SJCRH30 (cell line): ENCODE measurements at regions not wholly inside any gene's neighbourhood (a gene's known extent, or its start where the extent isn't known, plus 50 kb on each side); places are given as distances from the start of the nearest gene placed in this dataset.
A peak's percentile ranks its signal among the peaks of the same experiment; 100 is the strongest.

ENCODE experiments used
- DNase-seq, 2 experiments: peaks; one replicate each; pipeline ENCODE4 v3.0.0-alpha.2; 2015 to 2020
- H3K27ac ChIP-seq: fragments of 250-450 bp; sonication (Bioruptor Pico); 2 replicates; pipeline ENCODE4 v1.5.1; 2020; ENCODE audit warnings: mild to moderate bottlenecking, moderate library complexity
- H3K27me3 ChIP-seq: fragments of 250-450 bp; sonication (Bioruptor Pico); 2 replicates; pipeline ENCODE4 v1.5.1; 2020; ENCODE audit warnings: mild to moderate bottlenecking, moderate library complexity
- H3K36me3 ChIP-seq: fragments of 250-450 bp; sonication (Bioruptor Pico); 2 replicates; pipeline ENCODE4 v1.5.1; 2020; ENCODE audit warnings: mild to moderate bottlenecking, moderate library complexity
- H3K4me1 ChIP-seq: fragments of 250-450 bp; sonication (Bioruptor Pico); 2 replicates; pipeline ENCODE4 v1.5.1; 2020; ENCODE audit warnings: mild to moderate bottlenecking, moderate library complexity
- H3K4me3 ChIP-seq: fragments of 250-450 bp; sonication (Bioruptor Pico); 2 replicates; pipeline ENCODE4 v1.5.1; 2020; ENCODE audit warnings: mild to moderate bottlenecking, moderate library complexity
- H3K9me3 ChIP-seq: fragments of 250-450 bp; sonication (Bioruptor Pico); replicated peaks from 2 replicates; pipeline ENCODE4 v1.5.1; 2020; ENCODE audit warnings: mild to moderate bottlenecking, moderate library complexity

DNA sequence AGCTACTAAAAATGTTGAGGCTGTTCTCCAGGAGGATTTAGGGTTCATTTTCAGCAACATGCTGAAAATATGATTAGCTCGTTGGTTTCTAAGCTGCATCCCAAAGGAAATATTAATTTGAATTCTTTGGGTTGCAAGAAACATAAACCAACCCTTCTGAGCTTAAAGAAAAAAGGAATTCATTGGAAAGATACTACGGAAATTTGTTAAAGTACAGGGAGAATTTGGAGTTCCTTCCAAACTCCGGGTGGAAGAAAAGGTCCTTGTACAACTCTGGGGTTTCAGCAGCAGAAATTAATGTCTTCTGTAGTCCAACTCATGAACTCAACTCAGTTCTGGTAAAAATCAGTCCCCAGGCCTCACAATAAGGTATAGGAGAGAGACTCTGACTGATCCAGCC, 712.9 kb downstream of the UTRN start:
- no peak for DNase-seq
- Histone ChIP-seq H3K27ac (no peak overlapping the region), H3K9me3 (no peaks in the 10 kb centered on the region), H3K4me3 (no peak overlapping the region), H3K27me3 (no peaks in the 10 kb centered on the region), H3K4me1 (no peaks in the 10 kb centered on the region), H3K36me3 (no peaks in the 10 kb centered on the region)

DNA sequence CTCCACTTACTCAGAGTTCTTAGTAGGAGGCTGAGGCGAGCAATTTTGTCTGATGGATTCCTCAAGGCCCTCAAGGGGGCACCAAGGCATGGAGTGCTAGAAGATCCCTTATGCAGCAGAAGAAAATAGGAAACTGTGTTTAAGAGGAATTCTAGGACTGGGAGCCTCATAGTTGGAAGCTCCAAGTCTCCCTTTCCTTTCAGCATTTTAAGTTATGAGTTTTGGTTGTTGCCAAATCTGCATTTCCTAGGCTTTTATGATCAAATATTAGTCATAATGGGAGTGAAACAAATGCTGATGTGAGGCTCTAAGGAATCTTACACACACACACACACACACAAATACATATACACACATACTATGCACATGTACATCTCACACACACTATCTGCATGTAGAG, 714.0 kb downstream of the UTRN start:
- H3K27me3 ChIP-seq, result no peaks in the 10 kb centered on the region

DNA sequence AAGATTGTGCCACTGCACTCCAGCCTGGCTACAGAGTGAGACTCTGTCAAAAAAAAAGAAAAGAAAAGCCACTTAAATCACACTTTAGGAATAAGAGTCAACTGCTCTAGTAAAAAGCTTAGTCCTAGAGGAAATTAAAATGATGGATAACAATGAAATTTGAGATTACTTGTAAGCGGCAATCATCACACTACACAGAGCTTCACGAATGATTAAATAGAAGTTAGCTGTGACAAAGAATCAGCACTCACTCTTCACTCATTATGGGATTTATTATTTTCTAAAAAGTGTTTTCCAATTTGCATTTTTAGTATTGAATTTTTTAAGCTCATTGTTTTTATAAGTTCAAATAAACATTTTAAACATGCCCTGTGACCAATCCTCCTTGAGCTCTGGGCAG, 718.0 kb downstream of the UTRN start:
- Histone ChIP-seq H3K36me3 (no peaks in the 10 kb centered on the region), H3K9me3 (no peaks in the 10 kb centered on the region), H3K27ac (no peak overlapping the region), H3K4me3 (no peak overlapping the region), H3K27me3 (no peaks in the 10 kb centered on the region), H3K4me1 (no peaks in the 10 kb centered on the region)
- DNase-seq, result no peak

More for the DNA sequence above, 714.0 kb downstream of the UTRN start:
- Histone ChIP-seq H3K4me3 (no peak overlapping the region), H3K27ac (no peak overlapping the region), H3K4me1 (no peaks in the 10 kb centered on the region), H3K36me3 (no peaks in the 10 kb centered on the region), H3K9me3 (no peaks in the 10 kb centered on the region)
- DNase-seq, result no peak

DNA sequence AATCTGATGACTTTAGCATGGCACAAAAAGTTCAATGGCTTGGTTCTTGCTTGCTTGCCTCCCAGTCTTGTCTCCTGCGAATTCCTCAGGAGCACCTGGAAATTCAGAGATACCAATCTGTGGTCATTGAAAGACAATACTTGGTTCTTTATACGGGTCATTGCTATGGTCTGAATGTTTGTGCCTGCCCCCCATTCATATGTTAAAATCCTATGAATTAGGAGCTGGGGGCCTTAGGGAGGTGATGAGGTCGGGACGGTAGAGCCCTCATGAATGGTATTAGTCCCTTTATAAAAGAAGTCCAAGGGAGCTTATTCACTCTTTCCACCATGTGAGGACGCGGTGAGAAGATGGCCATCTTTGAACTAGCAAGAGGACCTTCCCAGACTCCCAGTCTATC, 721.8 kb downstream of the UTRN start:
- Histone ChIP-seq H3K36me3 (no peaks in the 10 kb centered on the region), H3K9me3 (no peaks in the 10 kb centered on the region), H3K4me1 (no peaks in the 10 kb centered on the region), H3K4me3 (no peak overlapping the region), H3K27ac (no peak overlapping the region), H3K27me3 (no peaks in the 10 kb centered on the region)
- DNase-seq, result no peak

DNA sequence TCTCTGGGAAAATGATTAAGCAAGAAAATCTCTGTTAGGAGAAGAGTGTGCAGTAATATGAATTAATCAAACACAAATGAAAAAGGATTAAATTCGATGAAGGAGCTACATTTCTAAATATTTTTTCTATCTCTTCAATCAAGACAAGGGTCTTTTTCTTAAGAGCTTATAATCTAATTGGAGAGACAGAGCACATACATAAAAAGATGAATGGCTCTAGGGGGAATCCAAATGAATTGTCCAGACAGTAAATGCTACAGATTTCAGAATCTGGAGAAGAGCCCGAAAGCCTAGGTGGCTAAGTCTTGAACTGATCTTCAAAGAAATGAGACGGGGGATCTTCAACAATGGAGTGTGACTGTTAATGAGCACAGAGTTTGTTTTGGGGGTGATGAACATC, 723.6 kb downstream of the UTRN start:
- Histone ChIP-seq H3K27me3 (no peaks in the 10 kb centered on the region), H3K4me3 (no peak overlapping the region)

DNA sequence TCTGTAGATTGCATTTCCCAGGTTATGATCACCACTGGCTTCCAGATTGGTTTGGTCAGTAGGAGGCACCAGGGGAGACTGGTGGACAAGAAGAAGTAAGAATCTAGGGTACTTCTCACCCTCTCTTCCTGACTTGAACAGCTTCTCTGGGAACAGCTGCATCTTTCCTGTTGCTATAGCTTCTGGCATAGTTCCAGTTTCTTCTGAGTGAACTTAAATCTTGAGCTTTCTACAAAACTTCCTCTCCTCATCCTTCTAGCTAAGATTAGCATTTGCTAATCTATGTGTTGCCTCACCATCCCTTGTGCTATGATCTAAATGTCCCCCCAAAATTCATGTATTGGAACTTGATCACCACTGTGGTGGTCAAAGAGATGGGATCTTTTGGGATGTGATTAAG, 724.6 kb downstream of the UTRN start:
- Histone ChIP-seq H3K4me1 (no peaks in the 10 kb centered on the region), H3K27me3 (no peaks in the 10 kb centered on the region), H3K9me3 (no peaks in the 10 kb centered on the region), H3K36me3 (no peaks in the 10 kb centered on the region), H3K4me3 (no peak overlapping the region), H3K27ac (no peak overlapping the region)
- peak in 1 of 2 experiments; percentile 39 for DNase-seq

More for the DNA sequence above, 723.6 kb downstream of the UTRN start:
- no peaks in the 10 kb centered on the region for H3K4me1 ChIP-seq
- no peaks in the 10 kb centered on the region for H3K9me3 ChIP-seq
- no peak overlapping the region for H3K27ac ChIP-seq
- no peak for DNase-seq
- no peaks in the 10 kb centered on the region for H3K36me3 ChIP-seq

DNA sequence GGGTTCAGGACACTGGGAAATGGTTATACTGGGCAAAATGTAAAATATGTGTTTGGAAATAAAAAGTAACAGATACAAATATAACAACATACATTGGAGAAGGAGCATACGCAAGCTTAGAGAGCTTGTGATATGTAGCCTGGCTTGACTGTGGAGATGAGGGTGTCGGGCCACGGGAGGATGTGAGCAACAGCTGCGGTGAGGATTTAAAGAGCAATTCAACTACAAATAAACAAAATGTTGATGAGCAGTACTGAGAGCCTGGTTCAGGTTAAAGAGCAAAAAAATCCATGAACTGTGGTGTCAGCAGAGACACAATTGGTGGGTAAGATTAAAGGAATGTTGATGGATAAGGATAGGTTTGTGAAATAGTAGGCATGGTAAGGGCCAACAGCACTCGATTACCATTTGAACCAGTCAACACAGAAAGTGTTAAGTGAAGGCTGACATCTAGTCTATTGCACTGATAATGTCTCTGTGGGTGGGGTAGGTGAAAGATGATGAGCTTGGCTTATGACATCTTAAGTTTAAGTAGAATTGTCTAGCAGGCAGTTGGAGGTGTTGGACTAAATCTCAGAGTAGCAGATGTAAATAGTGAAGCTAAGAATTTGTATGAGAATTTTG, 723.2 kb downstream of the EPM2A start:
- Histone ChIP-seq H3K36me3 (no peaks in the 10 kb centered on the region), H3K4me1 (no peaks in the 10 kb centered on the region), H3K4me3 (no peak overlapping the region), H3K27me3 (no peaks in the 10 kb centered on the region), H3K27ac (no peak overlapping the region), H3K9me3 (no peaks in the 10 kb centered on the region)
- peak; percentile 27 to 38 for DNase-seq

DNA sequence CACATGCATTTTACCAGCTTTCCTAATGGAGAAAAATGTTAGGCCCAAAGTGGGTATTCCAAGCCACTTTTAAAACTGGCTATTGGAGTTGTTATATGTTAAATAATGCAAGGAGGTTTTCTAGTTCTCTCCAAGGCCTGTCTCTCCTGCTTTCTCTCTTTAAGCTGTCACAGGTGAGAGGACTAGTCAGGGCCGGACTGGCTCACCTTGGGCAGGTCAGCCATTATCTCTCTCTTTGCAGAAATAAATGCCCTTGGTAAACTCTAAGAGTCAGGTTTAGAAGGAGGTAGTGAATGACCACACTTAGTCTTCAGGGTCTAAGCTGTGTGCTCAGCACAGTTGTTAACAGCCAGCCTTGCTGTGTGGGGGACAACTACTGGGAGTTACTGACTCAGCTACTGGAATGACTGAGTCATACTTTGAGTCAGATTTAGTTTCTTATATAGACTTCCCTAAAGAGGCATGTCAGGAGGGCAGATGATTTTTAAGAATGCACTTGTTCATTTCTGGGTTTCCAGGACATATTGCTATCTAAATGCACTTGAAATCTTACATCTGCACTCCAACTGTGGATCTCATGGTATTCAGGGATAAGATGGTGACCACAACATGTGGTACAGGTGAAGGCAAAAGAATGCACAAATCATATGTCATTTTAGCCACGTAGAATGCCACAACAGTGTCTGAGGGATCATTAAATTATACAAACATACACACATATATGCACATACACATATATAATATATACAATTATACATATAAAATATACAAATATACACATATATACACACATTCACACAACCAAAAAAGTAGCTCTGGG, 719.4 kb downstream of the EPM2A start:
- Histone ChIP-seq H3K27me3 (no peaks in the 10 kb centered on the region), H3K27ac (no peak overlapping the region), H3K4me1 (no peaks in the 10 kb centered on the region), H3K9me3 (no peaks in the 10 kb centered on the region), H3K36me3 (no peaks in the 10 kb centered on the region), H3K4me3 (no peak overlapping the region)
- peak; percentile 8 to 9 for DNase-seq

DNA sequence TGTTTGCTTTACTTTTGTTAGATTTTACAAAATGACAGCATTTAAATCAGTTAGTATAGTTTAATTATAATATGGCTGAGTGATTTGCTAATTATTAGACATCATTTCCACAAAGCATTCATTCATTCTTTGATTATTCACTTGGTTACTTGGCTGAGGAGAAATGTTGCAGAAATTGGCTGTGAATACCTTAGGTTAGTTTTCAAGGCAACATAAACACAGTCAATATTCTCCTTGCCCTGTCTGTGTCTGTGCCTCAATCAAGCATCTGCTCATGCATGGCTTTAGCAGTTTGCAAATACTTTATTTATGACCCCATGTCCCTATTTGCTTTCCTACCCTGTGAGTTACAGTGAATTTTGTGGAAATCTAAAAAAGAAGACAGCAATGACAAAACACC, 718.3 kb downstream of the EPM2A start:
- no peaks in the 10 kb centered on the region for H3K36me3 ChIP-seq
- H3K4me3 ChIP-seq, result no peak overlapping the region
- H3K4me1 ChIP-seq, result no peaks in the 10 kb centered on the region
- DNase-seq, result no peak
- no peaks in the 10 kb centered on the region for H3K27me3 ChIP-seq
- H3K9me3 ChIP-seq, result no peaks in the 10 kb centered on the region
- H3K27ac ChIP-seq, result no peak overlapping the region

DNA sequence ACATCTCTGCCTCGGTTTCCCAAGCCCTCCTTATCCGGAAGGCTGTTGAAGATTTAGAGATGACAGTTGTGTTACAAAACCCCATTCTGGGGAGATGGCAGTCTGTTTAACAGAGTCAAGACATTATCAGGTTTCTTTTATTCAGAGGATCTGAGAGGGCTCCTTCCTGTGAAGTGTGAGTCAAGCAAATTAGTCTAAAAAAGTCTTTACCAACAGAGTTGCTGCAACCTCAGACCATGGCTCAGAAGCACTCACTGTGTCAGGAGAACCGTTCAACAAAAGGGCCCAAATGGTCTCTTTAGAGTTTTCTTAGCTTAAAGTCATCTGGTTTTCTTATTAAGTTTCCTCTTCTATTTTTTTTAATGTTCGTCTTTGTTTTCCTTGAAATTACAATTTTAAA, 717.8 kb downstream of the EPM2A start:
- DNase-seq, result no peak
- Histone ChIP-seq H3K4me3 (no peak overlapping the region), H3K4me1 (no peaks in the 10 kb centered on the region), H3K9me3 (no peaks in the 10 kb centered on the region), H3K36me3 (no peaks in the 10 kb centered on the region), H3K27me3 (no peaks in the 10 kb centered on the region), H3K27ac (no peak overlapping the region)

DNA sequence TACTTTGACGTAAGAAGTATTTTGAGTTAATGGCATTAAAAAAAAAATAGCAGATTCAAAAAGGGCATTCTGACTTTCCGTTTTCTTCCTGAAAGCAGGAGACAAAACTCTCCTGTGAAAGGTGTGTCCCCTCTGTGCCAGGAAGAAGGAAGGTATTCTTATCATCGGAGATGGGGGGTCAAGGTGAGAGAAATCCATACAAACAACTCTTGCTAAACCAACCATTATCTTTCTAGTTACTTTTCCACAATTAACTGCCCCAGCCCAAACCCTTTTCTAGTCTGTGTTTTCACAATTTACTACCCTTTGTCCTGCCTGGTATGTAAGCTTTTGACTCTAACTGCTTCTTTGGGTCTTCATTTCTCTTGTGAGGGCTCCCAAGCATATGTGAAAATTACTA, 717.3 kb downstream of the EPM2A start:
- Histone ChIP-seq H3K4me1 (no peaks in the 10 kb centered on the region), H3K27ac (no peak overlapping the region), H3K27me3 (no peaks in the 10 kb centered on the region), H3K4me3 (no peak overlapping the region), H3K9me3 (no peaks in the 10 kb centered on the region), H3K36me3 (no peaks in the 10 kb centered on the region)
- DNase-seq, result no peak

DNA sequence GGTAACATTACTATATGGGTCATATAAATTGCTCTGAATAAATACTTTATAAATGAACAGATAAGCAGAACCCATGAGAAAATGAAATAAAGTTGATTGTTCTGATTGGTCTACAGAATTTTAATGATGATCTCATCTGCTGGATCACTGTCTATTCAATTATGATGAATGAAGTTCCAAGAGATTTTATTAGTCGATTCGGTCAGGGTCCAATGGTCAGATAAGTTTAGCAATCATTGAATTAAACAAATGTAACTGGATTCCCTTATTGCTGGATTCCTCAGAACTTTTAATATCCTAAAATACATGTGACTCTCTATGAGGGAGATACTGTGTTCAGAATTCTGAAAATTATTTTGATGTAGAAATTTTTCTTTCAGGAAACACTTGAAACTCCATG, 715.2 kb downstream of the EPM2A start:
- Histone ChIP-seq H3K36me3 (no peaks in the 10 kb centered on the region), H3K9me3 (no peaks in the 10 kb centered on the region), H3K27me3 (no peaks in the 10 kb centered on the region), H3K4me1 (no peaks in the 10 kb centered on the region), H3K4me3 (no peak overlapping the region), H3K27ac (no peak overlapping the region)
- no peak for DNase-seq

DNA sequence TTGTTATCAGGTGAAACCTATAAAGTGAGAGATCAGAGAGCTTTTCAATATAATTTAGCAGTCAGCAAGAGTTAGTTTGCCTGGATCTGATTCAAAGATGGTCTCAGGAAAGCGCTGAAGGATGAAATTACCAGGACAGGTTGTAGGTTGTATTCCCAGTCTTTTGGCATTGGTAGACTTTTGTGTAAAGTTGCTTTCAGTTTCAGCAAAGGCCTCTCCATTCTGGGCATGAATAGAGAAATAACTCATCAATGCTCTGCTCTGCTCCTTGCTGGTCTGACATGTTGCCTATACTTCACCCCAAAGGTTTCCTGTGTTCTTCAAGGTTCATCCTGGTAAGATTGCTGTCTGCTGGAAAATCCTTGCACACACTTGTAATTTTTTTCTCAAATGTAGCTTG, 714.8 kb downstream of the EPM2A start:
- no peak for DNase-seq
- Histone ChIP-seq H3K4me3 (no peak overlapping the region), H3K4me1 (no peaks in the 10 kb centered on the region), H3K36me3 (no peaks in the 10 kb centered on the region), H3K27me3 (0 out of 2 replicates have a peak, but pooled peaks cover 3% of the 10 kb centered on the region), H3K9me3 (no peaks in the 10 kb centered on the region), H3K27ac (no peak overlapping the region)

DNA sequence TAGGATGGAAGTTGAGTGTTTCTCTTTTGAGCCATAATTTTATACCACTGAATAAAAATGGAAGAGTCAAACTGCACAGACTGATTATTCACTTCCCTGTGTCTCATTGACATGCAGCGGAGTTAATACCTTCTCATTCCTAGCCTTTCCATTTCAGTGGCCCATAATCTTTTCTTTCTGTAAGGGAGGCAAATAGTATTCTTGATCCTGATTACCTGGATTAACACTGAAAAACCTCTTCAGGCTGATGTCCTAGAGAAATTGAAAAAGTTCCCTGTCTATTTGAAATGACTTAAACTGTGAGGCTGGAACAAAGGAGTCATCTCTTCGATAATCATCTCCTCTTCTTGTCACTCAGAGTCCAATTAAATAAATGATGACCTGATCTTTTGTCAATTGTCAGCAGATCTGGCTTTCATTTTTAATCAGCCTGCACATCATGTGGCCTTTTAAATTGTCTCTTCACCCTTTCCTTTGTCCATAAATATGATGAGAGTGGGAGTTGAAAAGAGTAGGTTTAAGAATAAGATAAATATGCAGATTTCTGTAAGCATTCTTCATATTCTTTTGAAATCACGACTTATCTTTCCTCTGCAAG, 713.0 kb downstream of the EPM2A start:
- Histone ChIP-seq H3K27ac (no peak overlapping the region), H3K27me3 (0 out of 2 replicates have a peak, but pooled peaks cover 4% of the 10 kb centered on the region), H3K36me3 (no peaks in the 10 kb centered on the region), H3K9me3 (no peaks in the 10 kb centered on the region), H3K4me3 (no peak overlapping the region), H3K4me1 (no peaks in the 10 kb centered on the region)
- no peak for DNase-seq

DNA sequence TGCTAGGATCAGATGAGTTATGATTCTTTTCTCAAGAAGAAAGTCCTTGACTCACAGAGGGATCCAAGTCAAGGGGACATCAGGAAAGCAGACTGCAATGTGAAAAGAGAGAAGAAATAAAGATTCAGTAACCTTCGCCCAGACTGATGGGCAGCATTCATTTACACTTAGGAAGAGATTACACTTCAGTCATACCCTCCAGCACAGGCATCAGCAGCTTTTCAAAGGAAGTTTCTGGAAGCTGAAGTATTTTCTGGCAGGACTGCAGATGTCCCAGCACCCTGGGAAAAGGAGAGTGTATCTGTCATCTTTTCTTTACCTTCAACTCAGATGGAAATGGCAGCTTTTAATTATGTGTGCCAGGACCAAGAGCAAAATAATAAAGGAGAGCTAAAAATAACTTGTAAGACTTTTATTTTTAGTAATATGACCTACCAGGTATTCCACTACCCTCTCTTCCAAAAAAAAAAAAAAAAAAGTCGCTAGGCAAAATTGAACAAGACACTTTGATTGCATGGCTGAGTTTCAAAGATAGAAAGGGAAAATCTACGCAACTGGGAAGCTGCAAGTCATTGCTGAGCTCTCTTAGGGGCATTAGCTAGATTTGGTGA, 712.1 kb downstream of the EPM2A start:
- 0 out of 2 replicates have a peak, but pooled peaks cover 4% of the 10 kb centered on the region for H3K27me3 ChIP-seq
- H3K36me3 ChIP-seq, result no peaks in the 10 kb centered on the region
- DNase-seq, result no peak
- H3K9me3 ChIP-seq, result no peaks in the 10 kb centered on the region
- no peak overlapping the region for H3K27ac ChIP-seq
- H3K4me1 ChIP-seq, result no peaks in the 10 kb centered on the region
- no peak overlapping the region for H3K4me3 ChIP-seq
